Adrenal gland (tissue), 9 donors: ENCODE measurements at regions not wholly inside any gene's neighbourhood (a gene's known extent, or its start where the extent isn't known, plus 50 kb on each side); places are given as distances from the start of the nearest gene placed in this dataset.

Experiments
- DNase-seq, 7 donors: peaks; one replicate each; pipeline ENCODE4 v3.0.0-alpha.2; 2019 to 2020
- H3K27ac ChIP-seq, 5 donors: fragments of 200-600 bp; sonication (generic) in 4 of 5; 1 replicate in 3 of 5; 2 replicates in 2 of 5; pipeline versions ENCODE4 v1.5.1 to v1.8.0; 2016 to 2020; ENCODE audit warnings: mild to moderate bottlenecking in 1 of 5
- H3K27me3 ChIP-seq: fragments of 200-600 bp; 2 replicates; pipeline ENCODE4 v1.8.0; 2021
- H3K36me3 ChIP-seq, 2 donors: fragments of 200-600 bp; replicated peaks in 1 of 2; 1 replicate in 1 of 2; 2 replicates in 1 of 2; pipeline versions ENCODE4 v1.5.1 to v1.8.0; 2018 to 2022
- H3K4me1 ChIP-seq, 2 donors: fragments of 200-600 bp; replicated peaks in 1 of 2; 1 replicate in 1 of 2; 2 replicates in 1 of 2; pipeline versions ENCODE4 v1.5.1 to v1.8.0; 2018 to 2021
- H3K4me3 ChIP-seq, 4 donors: fragments of 200-600 bp; sonication (generic) in 3 of 4; one replicate each; pipeline ENCODE4 v1.5.1; 2016 to 2018
- H3K9me3 ChIP-seq, 3 donors: fragments of 200-600 bp; sonication (generic) in 1 of 3; replicated peaks in 1 of 3; 1 replicate in 2 of 3; 2 replicates in 1 of 3; pipeline versions ENCODE4 v1.5.1 to v1.8.0; 2016 to 2021
- CTCF ChIP-seq, 6 experiments: fragments of 450-650 bp in 4 of 6; fragments of 200-600 bp in 2 of 6; sonication (generic) in 1 of 6; IDR thresholded peaks; 1 replicate in 5 of 6; 2 replicates in 1 of 6; pipeline versions ENCODE4 v1.5.1 to v1.8.0; 2016 to 2021; ENCODE audit warnings: antibody characterized with exemption in 6 of 6, mild to moderate bottlenecking in 2 of 6, moderate library complexity in 1 of 6
- POLR2A ChIP-seq, 2 donors: fragments of 450-650 bp; IDR thresholded peaks; one replicate each; pipeline ENCODE4 v1.6.1; 2017; ENCODE audit warnings: antibody characterized with exemption in 2 of 2, mild to moderate bottlenecking in 2 of 2, moderate library complexity in 1 of 2
- WGBS, 4 donors: extraction: QIAGEN DNeasy Blood & Tissue Kit in 2 of 4; methylation state at CpG; one replicate each; pipeline versions ENCODE4 v1.1.5 to v1.1.7; 2013 to 2017; 5-methylcytosine and 5-hydroxymethylcytosine counted together
- intact Hi-C, 2 donors: fragments of 100-400 bp; cut with DNase I; formaldehyde crosslinking; loops; one replicate each; pipeline versions ENCODE4 v1.14.1 to v1.15.0; 2022 to 2023
- donor health status: healthy with polysubstance abuse.
- donor health status: Bipolar disorder and iron deficiency.
- donor health status: DM: yes; HTN: yes; CAD: no.
- donor health status: DM: no; HTN: no; CAD: no.
- donor health status: DM: no; HTN: no; CAD: no.

- H3K27ac ChIP-seq: no peak overlapping the region
Measured at GRCh38 chr18:43877616-43878321, 600.5 kb upstream of the SYT4 start.

DNA sequence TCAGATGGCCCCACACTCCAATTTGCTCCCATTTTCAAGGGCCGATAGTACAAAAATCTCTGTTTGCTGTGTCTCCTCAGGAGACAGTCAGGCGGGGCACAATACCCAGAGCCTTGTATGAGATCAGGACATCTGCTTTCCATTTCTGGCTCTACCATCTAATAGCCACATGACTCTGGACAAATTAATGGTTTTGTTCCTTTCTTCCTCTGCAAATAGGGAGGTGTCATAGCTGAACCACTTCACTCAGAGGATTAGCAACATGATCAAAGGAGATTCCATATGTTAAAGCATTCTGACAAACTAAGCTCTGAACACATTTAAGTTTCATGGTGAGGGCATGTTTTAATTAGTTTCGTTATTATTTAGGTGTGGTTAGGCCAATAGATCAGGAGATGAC lies 602.1 kb upstream of the SYT4 start:
- 56 to 79% (median 64%) methylated on average over 3 of the region's 3 CpGs for WGBS, 4 donors
- DNase-seq: no peak
- Histone ChIP-seq H3K36me3 (no peaks in the 10 kb centered on the region), H3K9me3 (no peaks in the 10 kb centered on the region), H3K4me3 (no peak overlapping the region), H3K27me3 (no peaks in the 10 kb centered on the region), H3K27ac (no peak overlapping the region), H3K4me1 (no peaks in the 10 kb centered on the region)
- TF ChIP-seq POLR2A (IDR thresholded peaks at IDR 0.05): no peak
- TF ChIP-seq CTCF (IDR thresholded peaks at IDR 0.05): no peak
- intact Hi-C loops: no loop called here

More at GRCh38 chr18:43877616-43878321, 600.5 kb upstream of the SYT4 start:
- Histone ChIP-seq H3K36me3 (no peaks in the 10 kb centered on the region), H3K9me3 (no peaks in the 10 kb centered on the region), H3K4me3 (no peak overlapping the region), H3K4me1 (no peaks in the 10 kb centered on the region), H3K27me3 (no peaks in the 10 kb centered on the region)
- no peak for DNase-seq
- intact Hi-C loops: no loop called here
- WGBS, 4 donors: 91 to 96% (median 95%) methylated on average over 3 of the region's 3 CpGs
- TF ChIP-seq POLR2A (IDR thresholded peaks at IDR 0.05) (no peak), CTCF (IDR thresholded peaks at IDR 0.05) (no peak)

- no peaks in the 10 kb centered on the region for H3K9me3 ChIP-seq
- no peaks in the 10 kb centered on the region for H3K36me3 ChIP-seq
- TF ChIP-seq POLR2A (IDR thresholded peaks at IDR 0.05) (no peak), CTCF (IDR thresholded peaks at IDR 0.05) (no peak)
- no peak overlapping the region for H3K4me3 ChIP-seq
- intact Hi-C loops: no loop called here
- H3K4me1 ChIP-seq: no peaks in the 10 kb centered on the region
- no peak for DNase-seq
- no peaks in the 10 kb centered on the region for H3K27me3 ChIP-seq
- WGBS, 4 donors: 62 to 68% (median 65%) methylated on average over 7 of the region's 7 CpGs
- no peak overlapping the region for H3K27ac ChIP-seq
Measured at GRCh38 chr18:43882358-43883055, 605.2 kb upstream of the SYT4 start.

DNA sequence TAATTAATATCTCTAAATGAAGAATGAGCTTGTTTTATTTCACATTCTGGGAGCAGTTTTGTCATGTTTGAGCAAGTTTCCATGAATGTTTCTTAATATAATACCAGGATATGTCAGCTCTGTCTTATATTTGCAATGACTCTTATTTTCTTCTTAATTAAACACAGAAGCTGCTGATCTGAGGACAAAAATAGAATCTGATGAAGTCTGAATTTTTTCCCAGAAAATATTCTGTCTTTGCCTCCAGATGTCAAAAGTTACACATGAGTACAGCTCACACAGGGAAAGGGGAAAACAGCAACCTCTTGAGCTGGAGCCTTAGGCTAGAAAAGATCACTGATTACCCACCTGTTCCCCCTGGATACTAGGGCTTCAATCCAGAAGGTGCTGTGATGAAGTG lies 606.6 kb upstream of the SYT4 start:
- DNase-seq: no peak
- Histone ChIP-seq H3K27ac (no peak overlapping the region), H3K9me3 (no peaks in the 10 kb centered on the region), H3K4me3 (no peak overlapping the region), H3K27me3 (no peaks in the 10 kb centered on the region), H3K36me3 (no peaks in the 10 kb centered on the region), H3K4me1 (no peaks in the 10 kb centered on the region)
- TF ChIP-seq CTCF (IDR thresholded peaks at IDR 0.05) (no peak), POLR2A (IDR thresholded peaks at IDR 0.05) (no peak)
- intact Hi-C loops: no loop called here
